DND-41 (cell line): ENCODE measurements at regions not wholly inside any gene's neighbourhood (a gene's known extent, or its start where the extent isn't known, plus 50 kb on each side); places are given as distances from the start of the nearest gene placed in this dataset.

Experiments
- ATAC-seq: fragments of 200-7000 bp; cut with Tn5 transposase; 3 replicates; pipeline ENCODE4 v1.9.1; 2021; ENCODE audit warnings: low read depth; ENCODE audit not compliant: insufficient read depth
- DNase-seq: peaks from one replicate; pipeline ENCODE4 v3.0.0-alpha.2; 2020
- H2AFZ ChIP-seq: 2 replicates; pipeline ENCODE4 v1.6.0; 2012; ENCODE audit warnings: low read depth, low read length
- H3K27ac ChIP-seq: 2 replicates; pipeline ENCODE4 v1.5.1; 2012; ENCODE audit warnings: low read length, inconsistent platforms
- H3K27me3 ChIP-seq: fragments of 200-600 bp; sonication (generic); 2 replicates; pipeline ENCODE4 v1.6.0; 2012; ENCODE audit warnings: low read length, mild to moderate bottlenecking, inconsistent platforms; ENCODE audit not compliant: insufficient read depth, poor library complexity
- H3K36me3 ChIP-seq: 2 replicates; pipeline ENCODE4 v1.5.1; 2012; ENCODE audit warnings: low read length, inconsistent platforms; ENCODE audit not compliant: insufficient read depth
- H3K4me1 ChIP-seq: 2 replicates; pipeline ENCODE4 v1.5.1; 2012; ENCODE audit warnings: mild to moderate bottlenecking, low read length; ENCODE audit not compliant: insufficient read depth
- H3K4me2 ChIP-seq: 2 replicates; pipeline ENCODE4 v1.6.0; 2012; ENCODE audit warnings: mild to moderate bottlenecking, moderate library complexity, low read length, inconsistent platforms; ENCODE audit not compliant: insufficient read depth
- H3K4me3 ChIP-seq, 2 experiments: fragments of 200-600 bp in 1 of 2; shearing (Covaris generic) in 1 of 2; 2 replicates each; pipeline ENCODE4 v1.5.1; 2012 to 2016; ENCODE audit warnings: inconsistent platforms in 2 of 2, low read length in 2 of 2, mild to moderate bottlenecking in 2 of 2, low read depth in 1 of 2, moderate library complexity in 1 of 2
- H3K79me2 ChIP-seq: 2 replicates; pipeline ENCODE4 v1.6.0; 2012; ENCODE audit warnings: low read length, inconsistent platforms; ENCODE audit not compliant: insufficient read depth
- H3K9ac ChIP-seq: 2 replicates; pipeline ENCODE4 v1.6.0; 2012; ENCODE audit warnings: low read depth, mild to moderate bottlenecking, inconsistent platforms, low read length, moderate library complexity
- H3K9me3 ChIP-seq: 2 replicates; pipeline ENCODE4 v1.5.1; 2012; ENCODE audit warnings: low read length, moderate library complexity, mild to moderate bottlenecking, inconsistent platforms; ENCODE audit not compliant: insufficient read depth, severe bottlenecking
- H4K20me1 ChIP-seq: 2 replicates; pipeline ENCODE4 v1.6.0; 2012; ENCODE audit warnings: low read length; ENCODE audit not compliant: insufficient read depth
- EZH2 ChIP-seq: IDR thresholded peaks from 3 replicates; pipeline ENCODE4 v1.6.1; 2012; ENCODE audit warnings: borderline replicate concordance, low read depth, mild to moderate bottlenecking, moderate library complexity, low read length, inconsistent platforms; ENCODE audit not compliant: severe bottlenecking
- TF ChIP-seq, protein P1 (sequence below): IDR thresholded peaks from 2 replicates; pipeline ENCODE4 v1.5.1; 2012; ENCODE audit warnings: borderline replicate concordance, low read length, moderate library complexity, mild to moderate bottlenecking; ENCODE audit not compliant: poor library complexity, severe bottlenecking; ENCODE audit errors: extremely low read depth

- Histone ChIP-seq H3K36me3 (no peaks in the 10 kb centered on the region), H3K79me2 (no peaks in the 10 kb centered on the region), H3K4me1 (no peaks in the 10 kb centered on the region), H3K4me2 (no peak overlapping the region), H3K9me3 (no peaks in the 10 kb centered on the region), H3K9ac (no peak overlapping the region), H3K4me3 (no peak overlapping the region), H2AFZ (no peak overlapping the region), H3K27ac (no peak overlapping the region), H4K20me1 (no peaks in the 10 kb centered on the region), H3K27me3 (no peaks in the 10 kb centered on the region)
- DNase-seq (no peak), ATAC-seq (no peak)
- TF ChIP-seq, protein P1, sequence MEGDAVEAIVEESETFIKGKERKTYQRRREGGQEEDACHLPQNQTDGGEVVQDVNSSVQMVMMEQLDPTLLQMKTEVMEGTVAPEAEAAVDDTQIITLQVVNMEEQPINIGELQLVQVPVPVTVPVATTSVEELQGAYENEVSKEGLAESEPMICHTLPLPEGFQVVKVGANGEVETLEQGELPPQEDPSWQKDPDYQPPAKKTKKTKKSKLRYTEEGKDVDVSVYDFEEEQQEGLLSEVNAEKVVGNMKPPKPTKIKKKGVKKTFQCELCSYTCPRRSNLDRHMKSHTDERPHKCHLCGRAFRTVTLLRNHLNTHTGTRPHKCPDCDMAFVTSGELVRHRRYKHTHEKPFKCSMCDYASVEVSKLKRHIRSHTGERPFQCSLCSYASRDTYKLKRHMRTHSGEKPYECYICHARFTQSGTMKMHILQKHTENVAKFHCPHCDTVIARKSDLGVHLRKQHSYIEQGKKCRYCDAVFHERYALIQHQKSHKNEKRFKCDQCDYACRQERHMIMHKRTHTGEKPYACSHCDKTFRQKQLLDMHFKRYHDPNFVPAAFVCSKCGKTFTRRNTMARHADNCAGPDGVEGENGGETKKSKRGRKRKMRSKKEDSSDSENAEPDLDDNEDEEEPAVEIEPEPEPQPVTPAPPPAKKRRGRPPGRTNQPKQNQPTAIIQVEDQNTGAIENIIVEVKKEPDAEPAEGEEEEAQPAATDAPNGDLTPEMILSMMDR = no peak
- TF ChIP-seq EZH2 = no peak
Measured at GRCh38 chr13:44158881-44159632, 214.6 kb upstream of the SERP2 start.

- Histone ChIP-seq H3K27ac (no peak overlapping the region), H3K4me1 (no peaks in the 10 kb centered on the region), H2AFZ (no peak overlapping the region), H4K20me1 (no peaks in the 10 kb centered on the region), H3K4me2 (no peak overlapping the region), H3K9me3 (no peaks in the 10 kb centered on the region), H3K4me3 (no peak overlapping the region), H3K79me2 (no peaks in the 10 kb centered on the region), H3K36me3 (no peaks in the 10 kb centered on the region), H3K9ac (no peak overlapping the region), H3K27me3 (no peaks in the 10 kb centered on the region)
- DNase-seq (no peak), ATAC-seq (no peak)
- no peak for TF ChIP-seq EZH2
- TF ChIP-seq, protein P1 = no peak
Measured at GRCh38 chr13:44159633-44160279, 213.9 kb upstream of the SERP2 start.

GRCh38 chr13:44160591-44161191 is 212.9 kb upstream of the SERP2 start:
- no peak overlapping the region for H2AFZ ChIP-seq
- H3K27ac ChIP-seq = no peak overlapping the region
- ATAC-seq = no peak
- no peaks in the 10 kb centered on the region for H3K79me2 ChIP-seq
- H3K4me1 ChIP-seq = no peaks in the 10 kb centered on the region
- H3K9me3 ChIP-seq = no peaks in the 10 kb centered on the region
- no peaks in the 10 kb centered on the region for H4K20me1 ChIP-seq
- H3K36me3 ChIP-seq = no peaks in the 10 kb centered on the region
- no peak for DNase-seq
- TF ChIP-seq, protein P1 = no peak
- no peak for TF ChIP-seq EZH2
- no peak overlapping the region for H3K4me2 ChIP-seq
- H3K9ac ChIP-seq = no peak overlapping the region
- H3K27me3 ChIP-seq = no peaks in the 10 kb centered on the region
- H3K4me3 ChIP-seq = no peak overlapping the region
